ENCODE measurements at regions not wholly inside any gene's neighbourhood (a gene's known extent, or its start where the extent isn't known, plus 50 kb on each side); places are given as distances from the start of the nearest gene placed in this dataset.

DNA sequence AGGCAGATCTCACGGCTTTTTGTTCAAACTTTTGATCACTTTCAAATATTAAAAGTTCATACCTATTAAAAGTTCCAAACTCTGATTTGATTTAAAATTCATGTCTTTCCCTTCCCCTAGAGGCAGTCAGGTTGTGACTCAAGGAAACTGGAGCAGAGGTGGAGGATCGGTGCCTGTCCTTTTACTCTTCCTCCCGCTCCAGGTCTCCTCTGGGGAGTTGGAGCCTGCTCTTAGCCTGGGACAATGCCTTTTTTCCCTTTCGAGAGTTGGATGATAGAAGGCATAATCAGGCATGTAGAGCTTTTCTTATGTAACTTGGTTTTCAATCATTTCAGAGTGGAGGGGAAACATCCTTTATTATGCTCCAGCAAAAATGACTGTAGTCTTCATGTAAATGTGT is 1706.1 kb upstream of the CELF4 start:
- no peak for TF ChIP-seq POLR2A (IDR thresholded peaks at IDR 0.05)
- TF ChIP-seq, protein P1, sequence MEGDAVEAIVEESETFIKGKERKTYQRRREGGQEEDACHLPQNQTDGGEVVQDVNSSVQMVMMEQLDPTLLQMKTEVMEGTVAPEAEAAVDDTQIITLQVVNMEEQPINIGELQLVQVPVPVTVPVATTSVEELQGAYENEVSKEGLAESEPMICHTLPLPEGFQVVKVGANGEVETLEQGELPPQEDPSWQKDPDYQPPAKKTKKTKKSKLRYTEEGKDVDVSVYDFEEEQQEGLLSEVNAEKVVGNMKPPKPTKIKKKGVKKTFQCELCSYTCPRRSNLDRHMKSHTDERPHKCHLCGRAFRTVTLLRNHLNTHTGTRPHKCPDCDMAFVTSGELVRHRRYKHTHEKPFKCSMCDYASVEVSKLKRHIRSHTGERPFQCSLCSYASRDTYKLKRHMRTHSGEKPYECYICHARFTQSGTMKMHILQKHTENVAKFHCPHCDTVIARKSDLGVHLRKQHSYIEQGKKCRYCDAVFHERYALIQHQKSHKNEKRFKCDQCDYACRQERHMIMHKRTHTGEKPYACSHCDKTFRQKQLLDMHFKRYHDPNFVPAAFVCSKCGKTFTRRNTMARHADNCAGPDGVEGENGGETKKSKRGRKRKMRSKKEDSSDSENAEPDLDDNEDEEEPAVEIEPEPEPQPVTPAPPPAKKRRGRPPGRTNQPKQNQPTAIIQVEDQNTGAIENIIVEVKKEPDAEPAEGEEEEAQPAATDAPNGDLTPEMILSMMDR (IDR thresholded peaks at IDR 0.05 in 8 of 11, conservative IDR thresholded peaks at IDR 0.05 in 3 of 11): no peak
- no peak for TF ChIP-seq POLR2AphosphoS5 (IDR thresholded peaks at IDR 0.05)
